ENCODE measurements at regions not wholly inside any gene's neighbourhood (a gene's known extent, or its start where the extent isn't known, plus 50 kb on each side); places are given as distances from the start of the nearest gene placed in this dataset.

- no peak for TF ChIP-seq CTCF (IDR thresholded peaks at IDR 0.05; ENCODE audit: low read length)
- TF ChIP-seq EZH2phosphoT487 (IDR thresholded peaks at IDR 0.05; ENCODE audit: low read length), result no peak
These were observed 52.4 kb downstream of the CEBPB start for GRCh38 chr20:50242863-50243609.
